ENCODE measurements at regions not wholly inside any gene's neighbourhood (a gene's known extent, or its start where the extent isn't known, plus 50 kb on each side); places are given as distances from the start of the nearest gene placed in this dataset.

- H3K4me1 ChIP-seq (replicated peaks in 1 of 2), result no peaks in the 10 kb centered on the region
- no peak for DNase-seq
- H3K27me3 ChIP-seq, result no peaks in the 10 kb centered on the region
- no peaks in the 10 kb centered on the region for H3K36me3 ChIP-seq (replicated peaks in 1 of 2)
- intact Hi-C loops (cut with DNase I), result no loop called here
- H3K4me3 ChIP-seq, result no peak overlapping the region
- H3K9me3 ChIP-seq (replicated peaks in 1 of 3), result no peaks in the 10 kb centered on the region
- TF ChIP-seq POLR2A (IDR thresholded peaks at IDR 0.05), result no peak
- no peak for TF ChIP-seq CTCF (IDR thresholded peaks at IDR 0.05)
- 42 to 53% (median 49%) methylated on average over 4 of the region's 4 CpGs for WGBS, 4 donors
- no peak overlapping the region for H3K27ac ChIP-seq
These were observed 161.5 kb upstream of the MB21D2 start for GRCh38 chr3:193078996-193079753.

GRCh38 chr3:193080821-193081365 is 160.1 kb upstream of the PLAAT1 start:
- Histone ChIP-seq H3K9me3 (replicated peaks in 1 of 3) (no peaks in the 10 kb centered on the region), H3K27ac (no peak overlapping the region), H3K36me3 (replicated peaks in 1 of 2) (no peaks in the 10 kb centered on the region), H3K4me3 (no peak overlapping the region), H3K27me3 (no peaks in the 10 kb centered on the region), H3K4me1 (replicated peaks in 1 of 2) (no peaks in the 10 kb centered on the region)
- 87 to 95% (median 90%) methylated on average over 3 of the region's 3 CpGs for WGBS, 4 donors
- TF ChIP-seq CTCF (IDR thresholded peaks at IDR 0.05) (no peak), POLR2A (IDR thresholded peaks at IDR 0.05) (no peak)
- intact Hi-C loops (cut with DNase I), result no loop called here
- DNase-seq, result no peak

- H3K36me3 ChIP-seq (replicated peaks in 1 of 2), result no peaks in the 10 kb centered on the region
- H3K9me3 ChIP-seq (replicated peaks in 1 of 3), result no peaks in the 10 kb centered on the region
- TF ChIP-seq CTCF (IDR thresholded peaks at IDR 0.05), result no peak
- TF ChIP-seq POLR2A (IDR thresholded peaks at IDR 0.05), result no peak
- H3K4me3 ChIP-seq, result no peak overlapping the region
- peaks cover 4% of the 10 kb centered on the region for H3K27me3 ChIP-seq
- H3K27ac ChIP-seq, result no peak overlapping the region
- no peaks in the 10 kb centered on the region for H3K4me1 ChIP-seq (replicated peaks in 1 of 2)
- DNase-seq, result no peak
- 51 to 65% (median 55%) methylated on average over 2 of the region's 2 CpGs for WGBS, 4 donors
- intact Hi-C loops (cut with DNase I), result no loop called here
These were observed 155.4 kb upstream of the PLAAT1 start for GRCh38 chr3:193085655-193086054.

- intact Hi-C loops (cut with DNase I), result no loop called here
- no peaks in the 10 kb centered on the region for H3K36me3 ChIP-seq (replicated peaks in 1 of 2)
- TF ChIP-seq POLR2A (IDR thresholded peaks at IDR 0.05), result no peak
- no peak for TF ChIP-seq CTCF (IDR thresholded peaks at IDR 0.05)
- H3K4me3 ChIP-seq, result no peak overlapping the region
- H3K4me1 ChIP-seq (replicated peaks in 1 of 2), result no peaks in the 10 kb centered on the region
- 56 to 65% (median 59%) methylated on average over 4 of the region's 4 CpGs for WGBS, 4 donors
- no peak for DNase-seq
- H3K27ac ChIP-seq, result no peak overlapping the region
- H3K9me3 ChIP-seq (replicated peaks in 1 of 3), result no peaks in the 10 kb centered on the region
- peaks cover 4% of the 10 kb centered on the region for H3K27me3 ChIP-seq
These were observed 154.3 kb upstream of the PLAAT1 start for GRCh38 chr3:193086681-193087080.

All from adrenal gland (tissue), 9 donors.